Kidney epithelial cell (primary cell): ENCODE measurements at regions not wholly inside any gene's neighbourhood (a gene's known extent, or its start where the extent isn't known, plus 50 kb on each side); places are given as distances from the start of the nearest gene placed in this dataset.

Source experiments
- DNase-seq: peaks from one replicate; pipeline ENCODE4 v3.0.0-alpha.2; 2010; ENCODE audit warnings: low read depth
- H3K27me3 ChIP-seq: 2 replicates; pipeline ENCODE4 v1.6.0; 2011; ENCODE audit warnings: low read length; ENCODE audit not compliant: control insufficient read depth, insufficient read depth
- H3K36me3 ChIP-seq: 2 replicates; pipeline ENCODE4 v1.5.1; 2011; ENCODE audit warnings: low read length; ENCODE audit not compliant: control insufficient read depth, insufficient read depth
- H3K4me3 ChIP-seq: 2 replicates; pipeline ENCODE4 v1.5.1; 2011; ENCODE audit warnings: low read depth, mild to moderate bottlenecking, control low read depth, low read length
- TF ChIP-seq, protein P1 (sequence below): IDR thresholded peaks from 2 replicates; pipeline ENCODE4 v1.5.1; 2011; ENCODE audit warnings: mild to moderate bottlenecking, moderate library complexity, low read length, control low read depth, inconsistent platforms; ENCODE audit not compliant: insufficient read depth, poor library complexity, severe bottlenecking

DNA sequence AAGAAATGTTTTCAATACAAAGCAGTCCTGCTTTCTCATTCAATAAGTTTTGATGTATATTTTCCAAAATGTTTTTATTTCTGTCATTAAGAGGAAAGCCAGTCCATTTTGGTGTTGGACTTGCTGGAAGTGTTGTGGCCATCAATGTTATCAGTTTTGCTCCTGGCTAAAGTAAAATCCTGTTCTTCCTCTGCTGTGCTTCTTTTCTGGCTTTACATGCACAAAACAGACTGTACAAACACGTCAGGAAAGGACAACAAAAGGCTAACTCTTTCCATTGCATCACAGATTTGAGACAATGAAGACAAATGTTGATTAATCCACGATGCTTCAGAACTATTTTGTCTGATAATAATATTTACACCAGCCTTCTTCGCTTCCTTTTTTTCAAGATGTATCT, 735.4 kb downstream of the LTN1 start:
- TF ChIP-seq, protein P1, sequence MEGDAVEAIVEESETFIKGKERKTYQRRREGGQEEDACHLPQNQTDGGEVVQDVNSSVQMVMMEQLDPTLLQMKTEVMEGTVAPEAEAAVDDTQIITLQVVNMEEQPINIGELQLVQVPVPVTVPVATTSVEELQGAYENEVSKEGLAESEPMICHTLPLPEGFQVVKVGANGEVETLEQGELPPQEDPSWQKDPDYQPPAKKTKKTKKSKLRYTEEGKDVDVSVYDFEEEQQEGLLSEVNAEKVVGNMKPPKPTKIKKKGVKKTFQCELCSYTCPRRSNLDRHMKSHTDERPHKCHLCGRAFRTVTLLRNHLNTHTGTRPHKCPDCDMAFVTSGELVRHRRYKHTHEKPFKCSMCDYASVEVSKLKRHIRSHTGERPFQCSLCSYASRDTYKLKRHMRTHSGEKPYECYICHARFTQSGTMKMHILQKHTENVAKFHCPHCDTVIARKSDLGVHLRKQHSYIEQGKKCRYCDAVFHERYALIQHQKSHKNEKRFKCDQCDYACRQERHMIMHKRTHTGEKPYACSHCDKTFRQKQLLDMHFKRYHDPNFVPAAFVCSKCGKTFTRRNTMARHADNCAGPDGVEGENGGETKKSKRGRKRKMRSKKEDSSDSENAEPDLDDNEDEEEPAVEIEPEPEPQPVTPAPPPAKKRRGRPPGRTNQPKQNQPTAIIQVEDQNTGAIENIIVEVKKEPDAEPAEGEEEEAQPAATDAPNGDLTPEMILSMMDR, result no peak
- DNase-seq, result no peak
- H3K27me3 ChIP-seq, result no peaks in the 10 kb centered on the region
- H3K36me3 ChIP-seq, result no peaks in the 10 kb centered on the region
- H3K4me3 ChIP-seq, result no peak overlapping the region

DNA sequence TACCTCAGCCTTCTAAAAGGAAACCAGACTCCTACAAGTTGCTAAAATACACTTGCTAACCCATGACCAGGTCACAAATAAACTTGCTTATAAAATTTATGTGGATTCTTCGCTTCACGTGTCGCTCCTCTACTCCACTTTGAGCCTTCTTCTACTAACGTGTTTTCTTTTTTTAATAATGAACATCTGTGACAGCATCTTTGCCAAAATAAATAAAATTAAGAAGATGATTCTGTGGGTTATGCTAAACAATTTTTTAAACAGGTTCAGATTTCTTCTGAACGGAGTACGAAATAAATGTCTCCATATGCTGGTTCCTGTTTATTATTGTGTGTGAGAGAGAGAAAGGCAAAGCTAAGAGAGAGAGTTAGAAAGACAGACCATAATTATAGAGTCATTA, 735.8 kb downstream of the LTN1 start:
- DNase-seq, result no peak
- H3K27me3 ChIP-seq, result no peaks in the 10 kb centered on the region
- H3K4me3 ChIP-seq, result no peak overlapping the region
- TF ChIP-seq, protein P1, result no peak
- H3K36me3 ChIP-seq, result no peaks in the 10 kb centered on the region

DNA sequence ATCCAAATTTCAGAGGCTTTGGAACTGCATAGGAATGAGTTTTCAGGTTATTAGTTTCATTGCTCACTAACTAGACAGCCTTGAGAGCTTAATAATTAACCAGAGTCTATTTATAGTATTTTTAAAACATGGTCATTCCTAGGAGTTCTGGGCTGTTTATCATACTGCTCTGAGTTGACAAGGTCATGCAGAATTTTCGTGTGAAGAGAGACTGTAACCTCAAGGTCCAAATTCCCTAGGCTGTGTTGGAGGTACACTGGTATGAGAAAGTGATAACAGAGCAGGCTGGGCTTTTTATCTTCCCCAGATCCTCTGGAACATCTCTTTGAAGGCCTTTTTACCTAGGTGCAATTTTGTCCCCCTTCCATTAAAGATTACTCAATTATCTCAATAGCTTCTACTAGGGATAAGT, 736.3 kb downstream of the LTN1 start:
- TF ChIP-seq, protein P1, result no peak
- H3K27me3 ChIP-seq, result no peaks in the 10 kb centered on the region
- H3K36me3 ChIP-seq, result no peaks in the 10 kb centered on the region
- DNase-seq, result peak; percentile 50
- no peak overlapping the region for H3K4me3 ChIP-seq

DNA sequence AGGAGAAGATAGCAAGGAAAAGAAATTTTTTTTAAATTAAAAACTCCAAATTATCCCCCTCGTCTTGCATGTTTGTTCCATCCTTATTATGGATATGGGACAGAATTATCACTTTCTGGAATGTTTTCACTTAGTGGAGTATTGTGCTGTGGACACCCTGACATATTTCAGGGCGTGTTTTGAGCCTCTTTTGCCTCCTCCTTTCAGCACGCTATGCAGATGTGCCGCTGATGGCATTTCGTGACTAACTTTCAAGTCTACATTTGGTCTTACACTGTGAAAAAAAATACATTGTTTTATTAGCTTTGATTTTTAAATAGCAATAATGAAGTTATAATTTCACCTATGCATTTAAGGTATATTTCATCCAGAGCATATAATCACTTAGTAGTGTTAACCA, 738.7 kb downstream of the LTN1 start:
- TF ChIP-seq, protein P1, result no peak
- no peaks in the 10 kb centered on the region for H3K36me3 ChIP-seq

DNA sequence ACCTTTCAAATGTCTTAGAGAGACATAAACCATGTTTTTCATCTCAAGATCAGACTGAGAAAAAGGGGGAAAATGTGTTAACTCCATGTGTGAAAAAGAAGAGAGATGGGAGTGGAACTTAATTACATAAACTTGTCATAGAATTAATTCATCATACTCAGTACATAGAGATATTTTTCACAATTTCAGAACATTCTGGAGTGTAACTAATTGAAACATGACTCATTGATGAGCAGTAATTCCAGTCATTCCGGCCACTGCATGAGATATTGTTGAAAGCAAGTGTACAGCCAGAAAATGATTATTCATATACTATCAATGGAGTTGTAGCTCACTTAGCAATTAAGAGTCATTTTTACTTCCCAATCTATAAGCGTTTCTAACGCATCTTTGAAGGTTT, 739.3 kb downstream of the LTN1 start:
- DNase-seq, result no peak
- Histone ChIP-seq H3K36me3 (no peaks in the 10 kb centered on the region), H3K27me3 (no peaks in the 10 kb centered on the region), H3K4me3 (no peak overlapping the region)
- TF ChIP-seq, protein P1, result no peak

More for the DNA sequence above, 738.7 kb downstream of the LTN1 start:
- DNase-seq, result no peak
- H3K4me3 ChIP-seq, result no peak overlapping the region
- no peaks in the 10 kb centered on the region for H3K27me3 ChIP-seq

DNA sequence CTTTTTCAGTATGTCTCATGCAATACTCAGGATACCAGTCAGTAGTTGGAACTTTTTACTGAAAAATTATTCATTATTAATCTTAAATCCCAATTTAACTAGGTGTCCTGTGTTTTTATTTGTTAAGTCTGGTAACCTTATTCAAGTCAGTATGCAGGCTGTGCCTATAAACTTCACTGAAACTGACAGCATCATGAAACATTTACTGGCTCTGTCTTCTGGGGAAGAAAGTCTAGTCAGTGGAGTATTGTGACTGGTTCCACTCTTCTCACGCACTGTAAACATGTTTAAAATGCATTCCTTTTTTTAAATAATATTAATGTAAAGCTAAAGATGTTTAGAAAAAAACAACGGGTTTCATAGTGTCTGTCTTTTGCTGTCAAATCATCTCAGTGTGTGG, 739.7 kb downstream of the LTN1 start:
- Histone ChIP-seq H3K27me3 (no peaks in the 10 kb centered on the region), H3K4me3 (no peak overlapping the region), H3K36me3 (no peaks in the 10 kb centered on the region)
- no peak for DNase-seq
- TF ChIP-seq, protein P1, result no peak
